Endodermal cell (in vitro differentiated cells): ENCODE measurements at regions not wholly inside any gene's neighbourhood (a gene's known extent, or its start where the extent isn't known, plus 50 kb on each side); places are given as distances from the start of the nearest gene placed in this dataset.

Experiments
- DNase-seq: peaks from one replicate; pipeline ENCODE4 v3.0.0-alpha.2; 2017
- H3K27ac ChIP-seq: 2 replicates; pipeline ENCODE4 v1.5.1; 2013; ENCODE audit warnings: mild to moderate bottlenecking, low read depth, low read length, moderate library complexity
- H3K27me3 ChIP-seq: 2 replicates; pipeline ENCODE4 v1.6.1; 2013; ENCODE audit warnings: mild to moderate bottlenecking, low read length, moderate library complexity; ENCODE audit not compliant: insufficient read depth, control insufficient read depth, poor library complexity, severe bottlenecking
- H3K36me3 ChIP-seq: 2 replicates; pipeline ENCODE4 v1.7.0; 2013; ENCODE audit warnings: mild to moderate bottlenecking, low read length, moderate library complexity; ENCODE audit not compliant: control insufficient read depth, insufficient read depth
- H3K4me1 ChIP-seq: one replicate; pipeline ENCODE4 v1.7.0; 2013; ENCODE audit warnings: low read length; ENCODE audit not compliant: control insufficient read depth, insufficient read depth
- H3K4me3 ChIP-seq: 2 replicates; pipeline ENCODE4 v1.5.1; 2013; ENCODE audit warnings: mild to moderate bottlenecking, low read length, moderate library complexity
- H3K9ac ChIP-seq: 2 replicates; pipeline ENCODE4 v1.6.1; 2013; ENCODE audit warnings: mild to moderate bottlenecking, low read length, moderate library complexity; ENCODE audit not compliant: poor library complexity, severe bottlenecking; ENCODE audit errors: extremely low read depth
- H3K9me3 ChIP-seq: 2 replicates; pipeline ENCODE4 v1.6.1; 2013; ENCODE audit warnings: mild to moderate bottlenecking, low read length, moderate library complexity; ENCODE audit not compliant: control insufficient read depth
- H3K27ac Mint-ChIP-seq: 2 replicates; pipeline ENCODE4 v1.8.0; 2020; ENCODE audit warnings: mixed read lengths
- H3K27me3 Mint-ChIP-seq: 2 replicates; pipeline ENCODE4 v1.8.0; 2021; ENCODE audit warnings: mild to moderate bottlenecking, mixed read lengths; ENCODE audit not compliant: insufficient read depth
- H3K36me3 Mint-ChIP-seq: 2 replicates; pipeline ENCODE4 v1.8.0; 2020; ENCODE audit warnings: low read depth, mixed read lengths
- H3K4me1 Mint-ChIP-seq: 2 replicates; pipeline ENCODE4 v1.8.0; 2020; ENCODE audit warnings: mixed read lengths
- H3K4me3 Mint-ChIP-seq: 2 replicates; pipeline ENCODE4 v1.8.0; 2020; ENCODE audit warnings: mild to moderate bottlenecking, moderate library complexity, mixed read lengths
- H3K9me3 Mint-ChIP-seq: 2 replicates; pipeline ENCODE4 v1.8.0; 2020; ENCODE audit warnings: mild to moderate bottlenecking, mixed read lengths
- WGBS, 2 experiments: methylation state at CpG; one replicate each; pipeline versions ENCODE4 v1.1.5 to v1.1.7; 2013; ENCODE audit warnings: missing lambda C conversion rate in 2 of 2, mixed read lengths in 1 of 2; ENCODE audit not compliant: insufficient coverage in 1 of 2, insufficient read length in 1 of 2; 5-methylcytosine and 5-hydroxymethylcytosine counted together
- TF ChIP-seq, protein P1 (sequence below): fragments of 200-600 bp; sonication (generic); conservative IDR thresholded peaks from 2 replicates; pipeline ENCODE4 v1.5.0; 2021; ENCODE audit warnings: antibody characterized with exemption, mild to moderate bottlenecking

DNA sequence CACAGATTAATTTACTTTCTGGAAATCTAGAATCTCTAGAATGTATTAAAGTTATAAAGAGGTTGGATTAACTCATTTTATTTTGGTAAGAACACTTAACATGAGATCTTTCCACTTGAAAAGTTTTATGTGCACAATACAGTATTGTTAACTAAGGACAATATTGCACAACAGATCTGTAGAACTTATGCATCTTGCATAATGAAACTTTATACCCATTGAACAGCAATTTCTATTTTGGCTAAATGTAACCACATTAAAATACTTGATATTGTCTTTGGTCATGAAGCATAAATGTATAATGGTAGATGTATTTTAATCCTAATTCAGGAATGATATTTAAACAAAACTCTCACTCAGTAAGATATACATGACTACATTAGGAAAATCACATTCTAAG lies 203.8 kb downstream of the SNX19 start:
- Mint-ChIP-seq H3K36me3 (no peaks in the 10 kb centered on the region), H3K4me3 (no peak overlapping the region), H3K27ac (no peak overlapping the region), H3K27me3 (peaks cover 9% of the 10 kb centered on the region), H3K9me3 (no peaks in the 10 kb centered on the region), H3K4me1 (no peaks in the 10 kb centered on the region)
- Histone ChIP-seq H3K4me1 (no peaks in the 10 kb centered on the region), H3K36me3 (no peaks in the 10 kb centered on the region), H3K9ac (no peak overlapping the region), H3K9me3 (no peaks in the 10 kb centered on the region), H3K27ac (no peak overlapping the region), H3K27me3 (no peaks in the 10 kb centered on the region), H3K4me3 (no peak overlapping the region)
- DNase-seq = no peak
- TF ChIP-seq, protein P1, sequence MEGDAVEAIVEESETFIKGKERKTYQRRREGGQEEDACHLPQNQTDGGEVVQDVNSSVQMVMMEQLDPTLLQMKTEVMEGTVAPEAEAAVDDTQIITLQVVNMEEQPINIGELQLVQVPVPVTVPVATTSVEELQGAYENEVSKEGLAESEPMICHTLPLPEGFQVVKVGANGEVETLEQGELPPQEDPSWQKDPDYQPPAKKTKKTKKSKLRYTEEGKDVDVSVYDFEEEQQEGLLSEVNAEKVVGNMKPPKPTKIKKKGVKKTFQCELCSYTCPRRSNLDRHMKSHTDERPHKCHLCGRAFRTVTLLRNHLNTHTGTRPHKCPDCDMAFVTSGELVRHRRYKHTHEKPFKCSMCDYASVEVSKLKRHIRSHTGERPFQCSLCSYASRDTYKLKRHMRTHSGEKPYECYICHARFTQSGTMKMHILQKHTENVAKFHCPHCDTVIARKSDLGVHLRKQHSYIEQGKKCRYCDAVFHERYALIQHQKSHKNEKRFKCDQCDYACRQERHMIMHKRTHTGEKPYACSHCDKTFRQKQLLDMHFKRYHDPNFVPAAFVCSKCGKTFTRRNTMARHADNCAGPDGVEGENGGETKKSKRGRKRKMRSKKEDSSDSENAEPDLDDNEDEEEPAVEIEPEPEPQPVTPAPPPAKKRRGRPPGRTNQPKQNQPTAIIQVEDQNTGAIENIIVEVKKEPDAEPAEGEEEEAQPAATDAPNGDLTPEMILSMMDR = no peak

DNA sequence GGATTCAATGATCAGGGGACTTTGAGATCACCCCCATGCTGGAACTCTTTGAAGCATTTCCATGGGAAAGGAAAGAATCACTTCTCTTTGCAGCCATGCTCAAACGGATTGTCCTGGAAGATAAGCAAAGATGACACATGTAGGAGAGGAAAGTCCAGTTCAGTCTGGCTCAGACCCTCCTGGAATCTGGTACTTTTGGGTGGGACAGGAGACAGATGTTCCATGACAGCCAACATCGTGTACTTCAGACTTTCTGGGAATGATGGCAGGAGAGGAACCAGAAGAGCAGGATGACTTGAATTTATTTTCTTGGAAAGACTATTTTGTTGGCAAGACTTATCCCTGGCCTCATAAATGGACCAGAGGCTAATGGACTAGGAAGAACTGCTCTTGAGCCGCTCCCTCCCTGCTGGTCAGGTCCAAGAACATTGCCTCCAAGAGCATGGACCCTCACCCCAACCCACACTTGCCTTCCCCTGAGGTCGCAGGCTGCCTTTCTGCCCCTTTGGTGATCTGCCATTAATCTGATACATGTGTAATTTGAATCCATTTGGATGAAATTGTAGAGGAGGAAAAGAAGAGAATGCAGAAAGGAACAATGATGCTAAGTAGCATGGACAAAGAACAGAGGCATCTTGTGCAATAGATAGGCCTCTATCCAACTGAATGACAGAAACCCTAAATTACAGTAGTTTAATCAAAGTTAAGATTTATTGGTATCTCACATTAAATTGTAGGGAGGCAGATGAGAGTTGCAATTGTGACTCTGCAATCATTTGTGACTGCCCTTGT lies 201.0 kb downstream of the SNX19 start:
- DNase-seq = peak; percentile 13
- H3K27ac Mint-ChIP-seq = no peak overlapping the region
- no peaks in the 10 kb centered on the region for H3K36me3 Mint-ChIP-seq
- H3K27me3 Mint-ChIP-seq = peaks cover 6% of the 10 kb centered on the region
- H3K27ac ChIP-seq = no peak overlapping the region
- H3K9me3 Mint-ChIP-seq = no peaks in the 10 kb centered on the region
- no peaks in the 10 kb centered on the region for H3K4me1 Mint-ChIP-seq
- WGBS, 2 experiments = 87 to 90% methylated on average over 3 to 4 of the region's 4 CpGs
- no peaks in the 10 kb centered on the region for H3K27me3 ChIP-seq
- H3K9me3 ChIP-seq = no peaks in the 10 kb centered on the region
- H3K4me3 Mint-ChIP-seq = no peak overlapping the region
- TF ChIP-seq, protein P1 = no peak
- no peak overlapping the region for H3K9ac ChIP-seq
- no peaks in the 10 kb centered on the region for H3K4me1 ChIP-seq
- H3K4me3 ChIP-seq = no peak overlapping the region
- H3K36me3 ChIP-seq = no peaks in the 10 kb centered on the region

DNA sequence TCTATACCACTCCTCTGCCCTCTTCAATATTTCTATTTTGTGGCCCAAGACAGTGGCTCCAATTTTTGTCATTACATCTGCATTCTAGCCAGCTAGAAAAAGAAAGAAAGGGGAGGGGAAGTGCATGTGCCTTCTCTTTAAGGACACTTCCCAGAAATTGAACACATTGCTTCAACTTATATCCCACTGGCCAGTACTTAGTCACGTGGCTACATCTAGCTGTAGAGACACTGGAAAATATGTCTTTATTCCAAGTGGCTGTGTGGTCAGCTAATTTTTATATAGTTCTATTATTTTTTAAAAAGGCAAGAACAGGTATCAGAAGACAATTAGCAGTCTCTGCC lies 200.4 kb downstream of the SNX19 start:
- Histone ChIP-seq H3K9ac (no peak overlapping the region), H3K27ac (no peak overlapping the region), H3K36me3 (no peaks in the 10 kb centered on the region), H3K4me3 (no peak overlapping the region), H3K4me1 (no peaks in the 10 kb centered on the region), H3K9me3 (no peaks in the 10 kb centered on the region), H3K27me3 (no peaks in the 10 kb centered on the region)
- no peak overlapping the region for H3K27ac Mint-ChIP-seq
- peaks cover 9% of the 10 kb centered on the region for H3K27me3 Mint-ChIP-seq
- H3K36me3 Mint-ChIP-seq = no peaks in the 10 kb centered on the region
- no peaks in the 10 kb centered on the region for H3K9me3 Mint-ChIP-seq
- TF ChIP-seq, protein P1 = no peak
- H3K4me3 Mint-ChIP-seq = no peak overlapping the region
- no peak for DNase-seq
- WGBS, 2 experiments = 86% methylated on average over 1 of the region's 1 CpG; no CpG with 5 or more reads in 1 of the 2 experiments
- H3K4me1 Mint-ChIP-seq = no peaks in the 10 kb centered on the region
